SJCRH30 (cell line): ENCODE measurements at regions not wholly inside any gene's neighbourhood (a gene's known extent, or its start where the extent isn't known, plus 50 kb on each side); places are given as distances from the start of the nearest gene placed in this dataset.

Experiments
- DNase-seq, 2 experiments: peaks; one replicate each; pipeline ENCODE4 v3.0.0-alpha.2; 2015 to 2020
- H3K27ac ChIP-seq: fragments of 250-450 bp; sonication (Bioruptor Pico); 2 replicates; pipeline ENCODE4 v1.5.1; 2020; ENCODE audit warnings: mild to moderate bottlenecking, moderate library complexity
- H3K27me3 ChIP-seq: fragments of 250-450 bp; sonication (Bioruptor Pico); 2 replicates; pipeline ENCODE4 v1.5.1; 2020; ENCODE audit warnings: mild to moderate bottlenecking, moderate library complexity
- H3K36me3 ChIP-seq: fragments of 250-450 bp; sonication (Bioruptor Pico); 2 replicates; pipeline ENCODE4 v1.5.1; 2020; ENCODE audit warnings: mild to moderate bottlenecking, moderate library complexity
- H3K4me1 ChIP-seq: fragments of 250-450 bp; sonication (Bioruptor Pico); 2 replicates; pipeline ENCODE4 v1.5.1; 2020; ENCODE audit warnings: mild to moderate bottlenecking, moderate library complexity
- H3K4me3 ChIP-seq: fragments of 250-450 bp; sonication (Bioruptor Pico); 2 replicates; pipeline ENCODE4 v1.5.1; 2020; ENCODE audit warnings: mild to moderate bottlenecking, moderate library complexity
- H3K9me3 ChIP-seq: fragments of 250-450 bp; sonication (Bioruptor Pico); replicated peaks from 2 replicates; pipeline ENCODE4 v1.5.1; 2020; ENCODE audit warnings: mild to moderate bottlenecking, moderate library complexity

GRCh38 chr15:57767481-57767880 is 61.0 kb downstream of the POLR2M start:
- Histone ChIP-seq H3K9me3 (no peaks in the 10 kb centered on the region), H3K27ac (no peak overlapping the region), H3K36me3 (no peaks in the 10 kb centered on the region), H3K4me3 (no peak overlapping the region), H3K4me1 (no peaks in the 10 kb centered on the region), H3K27me3 (no peaks in the 10 kb centered on the region)
- DNase-seq, result no peak

GRCh38 chr15:57769266-57769665 is 62.8 kb downstream of the POLR2M start:
- peak; percentile 30 to 33 for DNase-seq
- no peak overlapping the region for H3K27ac ChIP-seq

GRCh38 chr15:57770495-57770894 is 64.0 kb downstream of the POLR2M start:
- H3K27ac ChIP-seq, result no peak overlapping the region
- no peaks in the 10 kb centered on the region for H3K36me3 ChIP-seq
- H3K27me3 ChIP-seq, result no peaks in the 10 kb centered on the region
- H3K4me3 ChIP-seq, result no peak overlapping the region
- no peak for DNase-seq
- 0 out of 2 replicates have a peak, but pooled peaks cover 4% of the 10 kb centered on the region for H3K4me1 ChIP-seq
- no peaks in the 10 kb centered on the region for H3K9me3 ChIP-seq

More at GRCh38 chr15:57769266-57769665, 62.8 kb downstream of the POLR2M start:
- Histone ChIP-seq H3K36me3 (no peaks in the 10 kb centered on the region), H3K9me3 (no peaks in the 10 kb centered on the region), H3K27me3 (no peaks in the 10 kb centered on the region), H3K4me3 (no peak overlapping the region), H3K4me1 (0 out of 2 replicates have a peak, but pooled peaks cover 4% of the 10 kb centered on the region)

- H3K4me1 ChIP-seq, result 0 out of 2 replicates have a peak, but pooled peaks cover 4% of the 10 kb centered on the region
- H3K27me3 ChIP-seq, result no peaks in the 10 kb centered on the region
- no peak overlapping the region for H3K27ac ChIP-seq
- no peak overlapping the region for H3K4me3 ChIP-seq
- no peak for DNase-seq
- H3K9me3 ChIP-seq, result no peaks in the 10 kb centered on the region
- no peaks in the 10 kb centered on the region for H3K36me3 ChIP-seq
Observed at GRCh38 chr15:57772223-57772957, 65.9 kb downstream of the POLR2M start.

GRCh38 chr15:57773051-57773450 is 66.5 kb downstream of the POLR2M start:
- Histone ChIP-seq H3K36me3 (no peaks in the 10 kb centered on the region), H3K9me3 (no peaks in the 10 kb centered on the region), H3K4me1 (0 out of 2 replicates have a peak, but pooled peaks cover 4% of the 10 kb centered on the region), H3K27ac (no peak overlapping the region), H3K4me3 (no peak overlapping the region), H3K27me3 (no peaks in the 10 kb centered on the region)
- no peak for DNase-seq

GRCh38 chr15:57777003-57777402 is 70.5 kb downstream of the POLR2M start:
- no peak overlapping the region for H3K27ac ChIP-seq
- H3K36me3 ChIP-seq, result no peaks in the 10 kb centered on the region
- H3K27me3 ChIP-seq, result no peaks in the 10 kb centered on the region
- no peak overlapping the region for H3K4me3 ChIP-seq
- DNase-seq, result no peak
- no peaks in the 10 kb centered on the region for H3K9me3 ChIP-seq
- peaks cover 16% of the 10 kb centered on the region for H3K4me1 ChIP-seq

GRCh38 chr15:57780471-57780870 is 74.0 kb downstream of the POLR2M start:
- H3K27me3 ChIP-seq, result no peaks in the 10 kb centered on the region
- H3K9me3 ChIP-seq, result no peaks in the 10 kb centered on the region
- no peak for DNase-seq
- H3K4me3 ChIP-seq, result no peak overlapping the region
- H3K4me1 ChIP-seq, result peaks cover 28% of the 10 kb centered on the region
- H3K27ac ChIP-seq, result no peak overlapping the region
- no peaks in the 10 kb centered on the region for H3K36me3 ChIP-seq

GRCh38 chr15:57782731-57783130 is 76.2 kb downstream of the POLR2M start:
- no peak for DNase-seq
- peaks cover 28% of the 10 kb centered on the region for H3K4me1 ChIP-seq
- H3K9me3 ChIP-seq, result no peaks in the 10 kb centered on the region
- H3K27me3 ChIP-seq, result no peaks in the 10 kb centered on the region
- no peaks in the 10 kb centered on the region for H3K36me3 ChIP-seq
- H3K4me3 ChIP-seq, result no peak overlapping the region
- H3K27ac ChIP-seq, result no peak overlapping the region

GRCh38 chr15:57784081-57784511 is 77.6 kb downstream of the POLR2M start:
- peak; percentile 63 to 66 for DNase-seq
- H3K9me3 ChIP-seq, result no peaks in the 10 kb centered on the region
- H3K4me1 ChIP-seq, result peaks cover 28% of the 10 kb centered on the region
- peak overlapping the region; percentile 53 for H3K27ac ChIP-seq
- H3K4me3 ChIP-seq, result no peak overlapping the region
- H3K27me3 ChIP-seq, result no peaks in the 10 kb centered on the region
- no peaks in the 10 kb centered on the region for H3K36me3 ChIP-seq

- no peaks in the 10 kb centered on the region for H3K9me3 ChIP-seq
- no peaks in the 10 kb centered on the region for H3K27me3 ChIP-seq
- no peaks in the 10 kb centered on the region for H3K36me3 ChIP-seq
- DNase-seq, result no peak
- H3K27ac ChIP-seq, result no peak overlapping the region
- peaks cover 22% of the 10 kb centered on the region for H3K4me1 ChIP-seq
- H3K4me3 ChIP-seq, result no peak overlapping the region
Observed at GRCh38 chr15:57785039-57785438, 78.5 kb downstream of the POLR2M start.

GRCh38 chr15:57785959-57786358 is 79.4 kb downstream of the POLR2M start:
- no peaks in the 10 kb centered on the region for H3K9me3 ChIP-seq
- no peaks in the 10 kb centered on the region for H3K36me3 ChIP-seq
- no peak overlapping the region for H3K27ac ChIP-seq

GRCh38 chr15:57789225-57789624 is 82.7 kb downstream of the POLR2M start:
- no peak overlapping the region for H3K4me3 ChIP-seq
- DNase-seq, result no peak
- no peak overlapping the region for H3K27ac ChIP-seq
- H3K27me3 ChIP-seq, result no peaks in the 10 kb centered on the region
- H3K36me3 ChIP-seq, result no peaks in the 10 kb centered on the region
- H3K4me1 ChIP-seq, result peaks cover 8% of the 10 kb centered on the region
- H3K9me3 ChIP-seq, result no peaks in the 10 kb centered on the region

More at GRCh38 chr15:57785959-57786358, 79.4 kb downstream of the POLR2M start:
- no peak for DNase-seq
- Histone ChIP-seq H3K27me3 (no peaks in the 10 kb centered on the region), H3K4me1 (peaks cover 16% of the 10 kb centered on the region), H3K4me3 (no peak overlapping the region)

- no peak for DNase-seq
- H3K4me1 ChIP-seq, result peaks cover 8% of the 10 kb centered on the region
- no peaks in the 10 kb centered on the region for H3K9me3 ChIP-seq
- no peak overlapping the region for H3K27ac ChIP-seq
- no peak overlapping the region for H3K4me3 ChIP-seq
- no peaks in the 10 kb centered on the region for H3K36me3 ChIP-seq
- H3K27me3 ChIP-seq, result no peaks in the 10 kb centered on the region
Observed at GRCh38 chr15:57792724-57793449, 86.4 kb downstream of the POLR2M start.

- Histone ChIP-seq H3K9me3 (no peaks in the 10 kb centered on the region), H3K27ac (no peak overlapping the region), H3K27me3 (no peaks in the 10 kb centered on the region), H3K4me3 (no peak overlapping the region), H3K36me3 (no peaks in the 10 kb centered on the region), H3K4me1 (peaks cover 8% of the 10 kb centered on the region; the same call in 1 of the 2 replicates)
- no peak for DNase-seq
Observed at GRCh38 chr15:57795261-57795660, 88.7 kb downstream of the POLR2M start.

GRCh38 chr15:57796146-57796545 is 89.6 kb downstream of the POLR2M start:
- Histone ChIP-seq H3K27me3 (no peaks in the 10 kb centered on the region), H3K27ac (no peak overlapping the region), H3K4me1 (peaks cover 8% of the 10 kb centered on the region; the same call in 1 of the 2 replicates), H3K4me3 (no peak overlapping the region), H3K36me3 (no peaks in the 10 kb centered on the region), H3K9me3 (no peaks in the 10 kb centered on the region)
- no peak for DNase-seq
